Chondrocyte (in vitro differentiated cells): ENCODE measurements at regions not wholly inside any gene's neighbourhood (a gene's known extent, or its start where the extent isn't known, plus 50 kb on each side); places are given as distances from the start of the nearest gene placed in this dataset.

ENCODE experiments used
- DNase-seq: peaks from one replicate; pipeline ENCODE4 v3.0.0; 2021; ENCODE audit warnings: mixed read lengths, low spot score
- H3K27ac Mint-ChIP-seq: one replicate; pipeline ENCODE4 v1.8.0; 2021; ENCODE audit warnings: mild to moderate bottlenecking, moderate library complexity, mixed read lengths; ENCODE audit not compliant: unreplicated experiment
- H3K27me3 Mint-ChIP-seq: 2 replicates; pipeline ENCODE4 v1.8.0; 2021; ENCODE audit warnings: low read depth, mixed read lengths
- H3K36me3 Mint-ChIP-seq: 2 replicates; pipeline ENCODE4 v1.8.0; 2021; ENCODE audit warnings: low read depth, mixed read lengths
- H3K4me1 Mint-ChIP-seq: 2 replicates; pipeline ENCODE4 v1.8.0; 2021; ENCODE audit warnings: low read depth, mild to moderate bottlenecking, mixed read lengths
- H3K4me3 Mint-ChIP-seq: one replicate; pipeline ENCODE4 v1.8.0; 2021; ENCODE audit warnings: mild to moderate bottlenecking, moderate library complexity, mixed read lengths; ENCODE audit not compliant: unreplicated experiment
- H3K9me3 Mint-ChIP-seq: 2 replicates; pipeline ENCODE4 v1.8.0; 2021; ENCODE audit warnings: low read depth, mixed read lengths
- TF ChIP-seq, protein P1 (sequence below): fragments of 200-600 bp; sonication (generic); IDR thresholded peaks from 2 replicates; pipeline ENCODE4 v1.5.0; 2021; ENCODE audit warnings: antibody characterized with exemption, mild to moderate bottlenecking, moderate library complexity

DNA sequence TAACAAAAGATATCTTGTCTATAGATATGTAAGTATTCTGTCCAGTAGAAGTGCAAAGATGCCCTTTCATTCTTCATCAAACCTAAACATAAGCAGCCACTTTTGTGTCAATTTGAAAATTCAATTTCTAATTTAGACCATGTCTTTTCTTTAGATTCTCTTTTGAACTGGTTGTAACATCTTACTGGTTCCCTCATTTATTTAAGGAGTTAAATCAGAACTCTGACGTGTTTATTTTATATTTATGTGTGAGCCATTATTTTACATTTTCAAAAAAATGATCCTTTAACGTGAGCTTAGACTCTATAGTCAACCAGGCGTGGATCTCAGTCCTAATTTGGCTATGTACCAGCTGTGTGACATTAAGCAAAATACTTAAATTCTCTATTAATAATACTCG, 74.0 kb upstream of the PHYHIPL start:
- no peak for DNase-seq
- H3K9me3 Mint-ChIP-seq: no peaks in the 10 kb centered on the region

DNA sequence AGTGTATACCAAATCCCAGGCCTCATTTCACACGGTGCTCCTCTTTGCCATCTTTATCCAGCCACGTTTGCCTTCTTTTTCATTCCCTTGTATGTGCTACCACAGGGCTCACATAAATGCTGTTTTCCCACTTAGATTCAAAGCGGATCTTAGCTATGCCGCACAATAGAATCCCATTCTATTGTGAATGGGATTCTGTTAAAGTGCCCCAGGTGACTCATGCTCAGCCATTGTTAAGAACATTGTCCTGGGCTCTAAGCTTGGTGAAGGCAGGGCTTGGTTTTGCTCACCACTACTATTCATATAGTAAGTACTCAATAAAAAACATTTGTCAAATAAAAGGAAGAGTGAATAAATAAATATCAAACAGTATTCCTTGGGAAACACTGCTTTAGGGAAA, 72.3 kb upstream of the PHYHIPL start:
- no peak overlapping the region for H3K27ac Mint-ChIP-seq
- H3K27me3 Mint-ChIP-seq: no peaks in the 10 kb centered on the region
- H3K9me3 Mint-ChIP-seq: no peaks in the 10 kb centered on the region
- no peak overlapping the region for H3K4me3 Mint-ChIP-seq
- no peaks in the 10 kb centered on the region for H3K36me3 Mint-ChIP-seq
- no peak for DNase-seq
- TF ChIP-seq, protein P1, sequence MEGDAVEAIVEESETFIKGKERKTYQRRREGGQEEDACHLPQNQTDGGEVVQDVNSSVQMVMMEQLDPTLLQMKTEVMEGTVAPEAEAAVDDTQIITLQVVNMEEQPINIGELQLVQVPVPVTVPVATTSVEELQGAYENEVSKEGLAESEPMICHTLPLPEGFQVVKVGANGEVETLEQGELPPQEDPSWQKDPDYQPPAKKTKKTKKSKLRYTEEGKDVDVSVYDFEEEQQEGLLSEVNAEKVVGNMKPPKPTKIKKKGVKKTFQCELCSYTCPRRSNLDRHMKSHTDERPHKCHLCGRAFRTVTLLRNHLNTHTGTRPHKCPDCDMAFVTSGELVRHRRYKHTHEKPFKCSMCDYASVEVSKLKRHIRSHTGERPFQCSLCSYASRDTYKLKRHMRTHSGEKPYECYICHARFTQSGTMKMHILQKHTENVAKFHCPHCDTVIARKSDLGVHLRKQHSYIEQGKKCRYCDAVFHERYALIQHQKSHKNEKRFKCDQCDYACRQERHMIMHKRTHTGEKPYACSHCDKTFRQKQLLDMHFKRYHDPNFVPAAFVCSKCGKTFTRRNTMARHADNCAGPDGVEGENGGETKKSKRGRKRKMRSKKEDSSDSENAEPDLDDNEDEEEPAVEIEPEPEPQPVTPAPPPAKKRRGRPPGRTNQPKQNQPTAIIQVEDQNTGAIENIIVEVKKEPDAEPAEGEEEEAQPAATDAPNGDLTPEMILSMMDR: no peak
- peaks cover 12% of the 10 kb centered on the region for H3K4me1 Mint-ChIP-seq

More for the DNA sequence above, 74.0 kb upstream of the PHYHIPL start:
- TF ChIP-seq, protein P1: no peak
- Mint-ChIP-seq H3K36me3 (no peaks in the 10 kb centered on the region), H3K27me3 (no peaks in the 10 kb centered on the region), H3K4me3 (no peak overlapping the region), H3K27ac (no peak overlapping the region), H3K4me1 (peaks cover 20% of the 10 kb centered on the region)

DNA sequence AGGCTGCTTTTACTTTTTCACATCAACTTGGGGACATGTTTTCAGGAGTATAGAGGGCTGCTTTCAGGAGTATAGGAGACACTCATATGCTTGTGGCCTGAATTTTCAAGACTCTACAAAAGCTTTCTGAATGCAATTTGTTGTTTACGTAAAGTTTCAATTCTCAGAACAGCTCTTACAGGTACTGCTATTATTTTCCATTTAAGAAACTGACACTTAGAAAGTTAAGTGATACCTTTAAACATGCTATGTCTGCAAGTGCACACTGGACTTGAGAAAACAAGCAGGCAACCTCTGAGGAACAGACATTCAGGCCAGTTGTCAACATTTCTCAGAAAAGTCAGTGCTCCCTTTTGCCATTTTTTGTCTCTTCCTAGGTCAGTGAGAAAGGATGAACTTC, 70.0 kb upstream of the PHYHIPL start:
- no peak overlapping the region for H3K27ac Mint-ChIP-seq
- DNase-seq: no peak
- TF ChIP-seq, protein P1: no peak
- no peak overlapping the region for H3K4me3 Mint-ChIP-seq
- H3K9me3 Mint-ChIP-seq: no peaks in the 10 kb centered on the region
- no peaks in the 10 kb centered on the region for H3K36me3 Mint-ChIP-seq
- peaks cover 7% of the 10 kb centered on the region for H3K4me1 Mint-ChIP-seq
- H3K27me3 Mint-ChIP-seq: no peaks in the 10 kb centered on the region

DNA sequence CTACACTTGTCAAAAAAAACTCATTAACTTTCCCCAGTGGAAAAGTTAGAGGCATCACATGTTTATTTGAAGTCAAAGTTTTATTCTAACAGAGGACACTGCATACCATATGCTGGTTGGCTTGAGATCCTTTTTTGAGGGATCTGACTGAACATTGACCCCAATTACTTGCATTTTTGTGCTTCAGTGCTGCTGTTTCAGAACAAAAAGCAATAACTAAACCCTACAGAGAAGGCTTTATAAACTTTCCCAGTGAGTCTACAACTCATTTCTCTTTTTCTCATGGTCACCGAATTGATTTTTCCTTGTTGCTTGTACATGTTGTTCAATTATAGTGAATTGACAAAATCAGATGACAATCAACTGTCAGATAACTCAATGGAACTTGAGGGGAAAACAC, 69.3 kb upstream of the PHYHIPL start:
- Mint-ChIP-seq H3K4me3 (no peak overlapping the region), H3K27ac (no peak overlapping the region), H3K4me1 (peaks cover 7% of the 10 kb centered on the region), H3K27me3 (no peaks in the 10 kb centered on the region), H3K36me3 (no peaks in the 10 kb centered on the region), H3K9me3 (peaks cover 2% of the 10 kb centered on the region)
- DNase-seq: no peak
- TF ChIP-seq, protein P1: no peak

DNA sequence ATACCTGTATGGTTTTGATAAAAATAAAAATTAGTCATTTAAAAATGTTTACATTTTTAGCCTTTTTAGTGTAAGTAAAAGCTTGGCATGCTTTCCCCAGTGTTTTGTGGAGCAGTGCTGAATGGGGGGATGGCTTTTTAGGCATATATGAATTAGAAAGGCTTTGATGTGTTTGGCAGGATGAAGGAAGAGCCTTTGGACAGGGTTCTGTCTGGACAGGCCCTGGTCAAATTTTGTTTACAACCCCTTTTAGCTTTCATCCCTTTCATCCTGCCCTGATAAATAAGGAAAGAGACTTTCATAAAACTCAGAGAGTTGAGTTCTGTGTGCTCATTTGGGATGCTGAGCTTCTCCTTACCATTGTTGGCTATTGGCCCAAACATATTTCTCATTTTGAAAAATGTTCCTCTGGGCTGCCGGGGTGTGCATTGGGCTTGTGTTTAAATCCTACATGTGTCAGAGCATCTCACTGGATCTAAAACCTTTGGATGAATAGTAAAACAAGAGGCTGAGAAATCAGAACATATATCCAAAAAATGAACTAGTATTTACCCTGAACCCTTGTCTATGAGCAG, 68.1 kb upstream of the PHYHIPL start:
- Mint-ChIP-seq H3K4me1 (peaks cover 7% of the 10 kb centered on the region), H3K36me3 (no peaks in the 10 kb centered on the region), H3K27ac (no peak overlapping the region), H3K9me3 (peaks cover 3% of the 10 kb centered on the region), H3K27me3 (no peaks in the 10 kb centered on the region), H3K4me3 (no peak overlapping the region)
- TF ChIP-seq, protein P1: no peak
- DNase-seq: no peak
